Right lobe of liver (tissue), 6 donors: ENCODE measurements at regions not wholly inside any gene's neighbourhood (a gene's known extent, or its start where the extent isn't known, plus 50 kb on each side); places are given as distances from the start of the nearest gene placed in this dataset.

Experiments used
- ATAC-seq, 4 donors: fragments of 200-7000 bp; cut with Tn5 transposase; one replicate each; pipeline ENCODE4 v1.9.1; 2020; ENCODE audit warnings: mild to moderate bottlenecking in 4 of 4, moderate library complexity in 4 of 4
- DNase-seq, 3 donors: peaks; one replicate each; pipeline ENCODE4 v3.0.0-alpha.2; 2020
- H3K27ac ChIP-seq, 3 donors: fragments of 200-600 bp; one replicate each; pipeline ENCODE4 v1.8.0; 2022
- H3K27me3 ChIP-seq, 2 donors: fragments of 200-600 bp; one replicate each; pipeline ENCODE4 v1.8.0; 2022
- H3K36me3 ChIP-seq, 4 donors: fragments of 200-600 bp; sonication (generic) in 1 of 4; one replicate each; pipeline versions ENCODE4 v1.5.1 to v1.8.0; 2017 to 2022; ENCODE audit warnings: control low read depth in 1 of 4
- H3K4me1 ChIP-seq, 4 donors: fragments of 200-600 bp; sonication (generic) in 1 of 4; one replicate each; pipeline versions ENCODE4 v1.5.1 to v1.8.0; 2017 to 2022; ENCODE audit warnings: control low read depth in 1 of 4
- H3K4me3 ChIP-seq, 3 donors: fragments of 200-600 bp; one replicate each; pipeline ENCODE4 v1.8.0; 2022
- H3K9me3 ChIP-seq, 4 donors: fragments of 200-600 bp; sonication (generic) in 1 of 4; one replicate each; pipeline versions ENCODE4 v1.5.1 to v1.8.0; 2017 to 2022; ENCODE audit warnings: control low read depth in 1 of 4
- CTCF ChIP-seq, 4 donors: fragments of 200-600 bp in 3 of 4; fragments of 450-650 bp in 1 of 4; IDR thresholded peaks; one replicate each; pipeline versions ENCODE4 v1.5.1 to v1.8.0; 2016 to 2022; ENCODE audit warnings: antibody characterized with exemption in 4 of 4, mild to moderate bottlenecking in 2 of 4
- POLR2A ChIP-seq: fragments of 450-650 bp; IDR thresholded peaks from one replicate; pipeline ENCODE4 v1.6.1; 2017; ENCODE audit warnings: antibody characterized with exemption, mild to moderate bottlenecking
- WGBS: methylation state at CpG from one replicate; pipeline ENCODE4 v1.1.6; 2018; ENCODE audit warnings: low coverage, low lambda C conversion rate; ENCODE audit not compliant: insufficient coverage; ENCODE audit errors: missing lambda C conversion rate; 5-methylcytosine and 5-hydroxymethylcytosine counted together
- intact Hi-C, 2 donors: fragments of 100-400 bp; cut with DNase I; formaldehyde crosslinking; loops; one replicate each; pipeline versions ENCODE4 v1.11.2 to v1.14.1; 2022
- donor health status: DM: no; HTN: yes; CAD: no.
- donor health status: DM: no; HTN: no; CAD: no.
- donor health status: DM: no; HTN: no; CAD: no.
- donor health status: DM: no; HTN: yes; CAD: no.
- donor health status: DM: no; HTN: yes; CAD: no.

- Histone ChIP-seq H3K27ac (no peak overlapping the region), H3K4me3 (no peak overlapping the region), H3K9me3 (no peaks in the 10 kb centered on the region), H3K27me3 (no peaks in the 10 kb centered on the region), H3K4me1 (no peaks in the 10 kb centered on the region), H3K36me3 (no peaks in the 10 kb centered on the region)
- intact Hi-C loops, result no loop called here
- no peak for ATAC-seq
- no peak for TF ChIP-seq CTCF (IDR thresholded peaks at IDR 0.05)
- no peak for TF ChIP-seq POLR2A
- WGBS, result 75% methylated on average over 1 of the region's 1 CpG
- DNase-seq, result no peak
Observed at GRCh38 chr5:145479857-145480256, 355.3 kb downstream of the PRELID2 start.

- no peaks in the 10 kb centered on the region for H3K4me1 ChIP-seq
- no peaks in the 10 kb centered on the region for H3K9me3 ChIP-seq
- no peaks in the 10 kb centered on the region for H3K36me3 ChIP-seq
- H3K27ac ChIP-seq, result no peak overlapping the region
- H3K27me3 ChIP-seq, result no peaks in the 10 kb centered on the region
- intact Hi-C loops, result no loop called here
- TF ChIP-seq CTCF (IDR thresholded peaks at IDR 0.05), result no peak
- TF ChIP-seq POLR2A, result no peak
- DNase-seq (no peak), ATAC-seq (no peak)
- no peak overlapping the region for H3K4me3 ChIP-seq
- WGBS, result 51% methylated on average over 3 of the region's 4 CpGs
Observed at GRCh38 chr5:145479271-145479670, 355.9 kb downstream of the PRELID2 start.

GRCh38 chr5:145478651-145479050, 356.5 kb downstream of the PRELID2 start:
- no peak for ATAC-seq
- TF ChIP-seq CTCF (IDR thresholded peaks at IDR 0.05), result no peak
- no peak for TF ChIP-seq POLR2A
- Histone ChIP-seq H3K27me3 (no peaks in the 10 kb centered on the region), H3K36me3 (no peaks in the 10 kb centered on the region), H3K9me3 (no peaks in the 10 kb centered on the region), H3K27ac (no peak overlapping the region), H3K4me3 (no peak overlapping the region), H3K4me1 (no peaks in the 10 kb centered on the region)
- intact Hi-C loops, result no loop called here
- WGBS, result 91% methylated on average over 2 of the region's 2 CpGs
- no peak for DNase-seq

GRCh38 chr5:145473042-145473642, 362.0 kb downstream of the PRELID2 start:
- Histone ChIP-seq H3K9me3 (no peaks in the 10 kb centered on the region), H3K4me1 (no peaks in the 10 kb centered on the region), H3K27me3 (no peaks in the 10 kb centered on the region), H3K4me3 (no peak overlapping the region), H3K27ac (no peak overlapping the region), H3K36me3 (no peaks in the 10 kb centered on the region)
- no peak for TF ChIP-seq POLR2A
- TF ChIP-seq CTCF (IDR thresholded peaks at IDR 0.05), result no peak
- 66% methylated on average over 3 of the region's 3 CpGs for WGBS
- DNase-seq (no peak), ATAC-seq (no peak)
- intact Hi-C loops, result no loop called here
